ENCODE measurements at regions not wholly inside any gene's neighbourhood (a gene's known extent, or its start where the extent isn't known, plus 50 kb on each side); places are given as distances from the start of the nearest gene placed in this dataset.

DNA sequence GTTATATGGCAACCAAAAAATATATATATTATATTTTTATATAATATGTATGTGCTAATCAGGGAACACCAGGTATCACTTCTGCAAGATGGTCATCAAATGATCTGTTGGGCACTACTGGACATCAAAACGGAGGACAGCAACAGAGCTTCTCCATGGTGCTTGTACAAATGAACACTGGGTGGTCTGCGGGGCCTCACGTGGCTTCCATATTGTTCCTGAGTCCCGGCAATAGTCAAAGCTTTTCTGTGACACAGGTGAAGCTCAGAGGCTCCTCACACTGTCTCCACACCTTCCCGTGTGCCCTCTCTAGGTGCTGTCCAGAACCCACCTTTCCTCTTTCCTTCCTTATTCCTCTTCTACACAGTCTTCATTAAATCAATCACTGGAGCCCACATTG lies 149.9 kb upstream of the PIRT start:
- H3K4me1 ChIP-seq (ENCODE audit: insufficient read depth, low read length, poor library complexity, severe bottlenecking) = no peaks in the 10 kb centered on the region
- H3K36me3 ChIP-seq (ENCODE audit: insufficient read depth, low read length) = no peaks in the 10 kb centered on the region
- H3K4me3 ChIP-seq (ENCODE audit: low read depth, low read length, poor library complexity, severe bottlenecking) = no peak overlapping the region
- TF ChIP-seq, protein P1, sequence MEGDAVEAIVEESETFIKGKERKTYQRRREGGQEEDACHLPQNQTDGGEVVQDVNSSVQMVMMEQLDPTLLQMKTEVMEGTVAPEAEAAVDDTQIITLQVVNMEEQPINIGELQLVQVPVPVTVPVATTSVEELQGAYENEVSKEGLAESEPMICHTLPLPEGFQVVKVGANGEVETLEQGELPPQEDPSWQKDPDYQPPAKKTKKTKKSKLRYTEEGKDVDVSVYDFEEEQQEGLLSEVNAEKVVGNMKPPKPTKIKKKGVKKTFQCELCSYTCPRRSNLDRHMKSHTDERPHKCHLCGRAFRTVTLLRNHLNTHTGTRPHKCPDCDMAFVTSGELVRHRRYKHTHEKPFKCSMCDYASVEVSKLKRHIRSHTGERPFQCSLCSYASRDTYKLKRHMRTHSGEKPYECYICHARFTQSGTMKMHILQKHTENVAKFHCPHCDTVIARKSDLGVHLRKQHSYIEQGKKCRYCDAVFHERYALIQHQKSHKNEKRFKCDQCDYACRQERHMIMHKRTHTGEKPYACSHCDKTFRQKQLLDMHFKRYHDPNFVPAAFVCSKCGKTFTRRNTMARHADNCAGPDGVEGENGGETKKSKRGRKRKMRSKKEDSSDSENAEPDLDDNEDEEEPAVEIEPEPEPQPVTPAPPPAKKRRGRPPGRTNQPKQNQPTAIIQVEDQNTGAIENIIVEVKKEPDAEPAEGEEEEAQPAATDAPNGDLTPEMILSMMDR (conservative IDR thresholded peaks at IDR 0.05; ENCODE audit: low read length) = no peak
- no peak for TF ChIP-seq EZH2phosphoT487 (IDR thresholded peaks at IDR 0.05; ENCODE audit: borderline replicate concordance, low read depth, low read length)
- no peaks in the 10 kb centered on the region for H3K9me3 ChIP-seq (ENCODE audit: low read length)
- H4K20me1 ChIP-seq (ENCODE audit: insufficient read depth, low read length) = no peaks in the 10 kb centered on the region
- DNase-seq (ENCODE audit: low spot score) = no peak
- H3K9me2 ChIP-seq (ENCODE audit: insufficient read depth, low read length) = no peaks in the 10 kb centered on the region
- H2AFZ ChIP-seq (ENCODE audit: low read length) = no peak overlapping the region
- intact Hi-C loops (cut with micrococcal nuclease; ENCODE audit: unreplicated experiment) = no loop called here
- ChIA-PET POLR2A (interaction anchor here (0.6 kb wide), 1 partner anchor 659 kb away, joined by 3 read pairs; no protein-coding TSS in a partner anchor), CTCF (ENCODE audit: unreplicated experiment) (no interaction called here)
- no peak overlapping the region for H3K4me2 ChIP-seq (ENCODE audit: low read length)
- H3K79me2 ChIP-seq (ENCODE audit: insufficient read depth, low read depth, low read length) = no peaks in the 10 kb centered on the region
- no TSS peak for BruUV-seq (replicated peaks)
- no peak overlapping the region for H3K27ac ChIP-seq (ENCODE audit: low read depth, low read length, poor library complexity, severe bottlenecking)

DNA sequence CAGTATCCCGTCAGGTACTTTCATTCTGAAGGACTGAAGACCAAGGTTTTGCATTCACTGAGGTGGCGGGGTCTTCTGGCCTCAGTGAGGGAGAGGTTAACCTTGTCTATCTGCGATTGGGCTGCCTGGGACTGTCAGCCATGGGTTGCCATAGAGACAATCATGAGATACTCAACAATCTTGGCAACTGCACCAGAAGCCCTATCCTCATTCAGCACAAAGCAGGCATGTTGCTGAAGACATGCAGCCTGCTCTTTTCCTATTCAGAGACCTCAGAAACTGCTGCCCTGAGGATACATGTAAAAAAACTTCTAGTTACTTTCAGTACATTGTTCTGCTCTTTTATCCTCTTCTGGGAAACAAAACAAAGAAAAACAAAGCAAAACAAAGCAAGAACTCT lies 146.3 kb upstream of the PIRT start:
- ChIA-PET POLR2A (no interaction called here), CTCF (ENCODE audit: unreplicated experiment) (no interaction called here)
- Histone ChIP-seq H3K36me3 (ENCODE audit: insufficient read depth, low read length) (no peaks in the 10 kb centered on the region), H3K27ac (ENCODE audit: low read depth, low read length, poor library complexity, severe bottlenecking) (no peak overlapping the region), H3K9me3 (ENCODE audit: low read length) (no peaks in the 10 kb centered on the region), H3K4me3 (ENCODE audit: low read depth, low read length, poor library complexity, severe bottlenecking) (no peak overlapping the region), H3K79me2 (ENCODE audit: insufficient read depth, low read depth, low read length) (no peaks in the 10 kb centered on the region), H4K20me1 (ENCODE audit: insufficient read depth, low read length) (no peaks in the 10 kb centered on the region), H3K4me1 (ENCODE audit: insufficient read depth, low read length, poor library complexity, severe bottlenecking) (no peaks in the 10 kb centered on the region), H2AFZ (ENCODE audit: low read length) (no peak overlapping the region), H3K9me2 (ENCODE audit: insufficient read depth, low read length) (no peaks in the 10 kb centered on the region), H3K4me2 (ENCODE audit: low read length) (no peak overlapping the region)
- DNase-seq (ENCODE audit: low spot score) = no peak
- intact Hi-C loops (cut with micrococcal nuclease; ENCODE audit: unreplicated experiment) = no loop called here
- no TSS peak for BruUV-seq (replicated peaks)
- TF ChIP-seq EZH2phosphoT487 (IDR thresholded peaks at IDR 0.05; ENCODE audit: borderline replicate concordance, low read depth, low read length) = no peak
- TF ChIP-seq, protein P1 (conservative IDR thresholded peaks at IDR 0.05; ENCODE audit: low read length) = no peak

DNA sequence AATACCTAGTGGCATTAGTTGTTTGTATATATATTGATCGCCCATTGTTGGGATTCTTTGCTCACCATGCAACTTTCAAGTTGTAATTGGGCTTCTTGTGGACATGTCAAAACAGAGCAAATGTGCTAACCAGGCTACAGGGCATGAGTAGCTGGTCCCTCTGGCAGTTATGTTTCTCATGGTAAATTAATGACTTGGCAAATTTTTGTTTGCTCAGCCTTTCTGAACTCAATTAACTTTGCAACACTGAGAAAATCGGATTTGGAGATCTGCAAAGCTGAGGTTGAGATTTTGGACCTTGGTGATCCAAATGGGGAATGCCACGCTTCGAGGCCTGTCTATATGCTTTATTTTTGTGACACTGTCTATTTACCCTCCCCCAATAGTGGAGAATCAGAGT lies 138.5 kb upstream of the PIRT start:
- Histone ChIP-seq H2AFZ (ENCODE audit: low read length) (no peak overlapping the region), H3K79me2 (ENCODE audit: insufficient read depth, low read depth, low read length) (no peaks in the 10 kb centered on the region), H3K36me3 (ENCODE audit: insufficient read depth, low read length) (no peaks in the 10 kb centered on the region), H3K4me3 (ENCODE audit: low read depth, low read length, poor library complexity, severe bottlenecking) (no peak overlapping the region), H3K9me3 (ENCODE audit: low read length) (no peaks in the 10 kb centered on the region), H4K20me1 (ENCODE audit: insufficient read depth, low read length) (no peaks in the 10 kb centered on the region), H3K4me1 (ENCODE audit: insufficient read depth, low read length, poor library complexity, severe bottlenecking) (no peaks in the 10 kb centered on the region), H3K27ac (ENCODE audit: low read depth, low read length, poor library complexity, severe bottlenecking) (no peak overlapping the region), H3K9me2 (ENCODE audit: insufficient read depth, low read length) (no peaks in the 10 kb centered on the region), H3K4me2 (ENCODE audit: low read length) (no peak overlapping the region)
- ChIA-PET CTCF (ENCODE audit: unreplicated experiment) (no interaction called here), POLR2A (no interaction called here)
- no peak for TF ChIP-seq EZH2phosphoT487 (IDR thresholded peaks at IDR 0.05; ENCODE audit: borderline replicate concordance, low read depth, low read length)
- TF ChIP-seq, protein P1 (conservative IDR thresholded peaks at IDR 0.05; ENCODE audit: low read length) = no peak
- intact Hi-C loops (cut with micrococcal nuclease; ENCODE audit: unreplicated experiment) = no loop called here
- BruUV-seq (replicated peaks) = no TSS peak
- no peak for DNase-seq (ENCODE audit: low spot score)
